ENCODE measurements at regions not wholly inside any gene's neighbourhood (a gene's known extent, or its start where the extent isn't known, plus 50 kb on each side); places are given as distances from the start of the nearest gene placed in this dataset.
"Not testable (repeated sequence)": the region's sequence is repeated elsewhere in the genome, so short reads cannot be mapped to it uniquely, and the experiment has no call there.

DNA sequence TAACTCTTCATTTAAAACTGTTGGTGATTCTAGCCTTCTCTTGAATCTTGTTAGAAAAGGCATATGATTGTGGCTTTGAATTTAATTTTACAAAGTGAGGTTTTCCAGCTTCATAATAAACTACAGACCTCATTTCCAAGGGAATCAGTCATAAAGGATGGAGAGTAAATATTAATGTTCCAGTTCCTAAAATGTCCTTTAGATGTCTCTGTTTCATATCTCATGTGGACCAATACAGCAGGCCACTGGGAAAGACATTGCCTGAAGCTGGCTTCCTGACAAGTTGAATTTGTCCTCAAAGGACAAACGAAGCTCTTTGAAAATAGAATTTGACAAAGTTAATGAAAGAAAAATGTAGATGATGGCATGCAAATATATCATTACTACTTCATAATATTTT, 125.4 kb downstream of the ZNF330 start:
- DNase-seq: no peak

GRCh38 chr4:141347684-141348083, 127.0 kb downstream of the ZNF330 start:
- no peak for DNase-seq

DNA sequence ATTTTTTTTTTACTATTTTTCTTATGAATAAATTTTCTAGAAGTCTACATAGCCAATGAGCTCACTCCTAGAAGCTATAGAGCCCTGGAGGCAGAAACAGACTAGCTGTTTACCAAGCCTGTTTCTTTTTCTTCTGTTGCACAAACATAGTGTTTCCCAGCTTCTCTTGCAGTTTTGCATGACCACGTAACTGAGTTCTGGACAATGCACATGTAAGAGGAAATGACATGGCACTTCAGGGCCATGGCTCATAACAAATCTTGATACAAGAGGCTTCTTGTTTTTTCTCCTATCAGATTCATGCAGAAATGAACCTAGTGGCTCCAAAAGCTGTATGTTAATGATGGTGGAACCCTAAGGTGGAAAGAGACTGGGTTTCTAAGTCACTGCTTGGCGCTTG, 127.4 kb downstream of the ZNF330 start:
- no peak for DNase-seq

DNA sequence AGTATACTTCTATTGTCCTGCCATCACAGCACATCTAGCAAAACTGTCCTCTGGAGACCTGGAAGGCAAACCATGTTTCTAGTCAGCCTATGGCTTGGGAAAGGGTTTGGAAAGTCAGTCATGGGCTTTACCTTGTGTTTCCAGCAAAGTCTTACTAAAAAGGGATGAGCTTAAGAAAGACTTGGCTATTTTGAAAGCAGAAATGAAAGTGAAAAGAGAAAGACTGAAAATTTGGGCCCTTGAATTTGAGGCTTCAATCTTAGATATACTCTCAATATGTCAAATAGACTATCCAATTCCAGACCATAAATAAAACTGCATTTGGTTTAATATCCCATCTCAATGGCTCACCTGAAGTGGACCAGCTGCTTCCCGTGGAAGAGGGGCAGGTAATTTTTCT, 127.9 kb downstream of the ZNF330 start:
- DNase-seq: no peak

- no peak for DNase-seq
These were observed 128.5 kb downstream of the ZNF330 start for GRCh38 chr4:141349236-141349635.

DNA sequence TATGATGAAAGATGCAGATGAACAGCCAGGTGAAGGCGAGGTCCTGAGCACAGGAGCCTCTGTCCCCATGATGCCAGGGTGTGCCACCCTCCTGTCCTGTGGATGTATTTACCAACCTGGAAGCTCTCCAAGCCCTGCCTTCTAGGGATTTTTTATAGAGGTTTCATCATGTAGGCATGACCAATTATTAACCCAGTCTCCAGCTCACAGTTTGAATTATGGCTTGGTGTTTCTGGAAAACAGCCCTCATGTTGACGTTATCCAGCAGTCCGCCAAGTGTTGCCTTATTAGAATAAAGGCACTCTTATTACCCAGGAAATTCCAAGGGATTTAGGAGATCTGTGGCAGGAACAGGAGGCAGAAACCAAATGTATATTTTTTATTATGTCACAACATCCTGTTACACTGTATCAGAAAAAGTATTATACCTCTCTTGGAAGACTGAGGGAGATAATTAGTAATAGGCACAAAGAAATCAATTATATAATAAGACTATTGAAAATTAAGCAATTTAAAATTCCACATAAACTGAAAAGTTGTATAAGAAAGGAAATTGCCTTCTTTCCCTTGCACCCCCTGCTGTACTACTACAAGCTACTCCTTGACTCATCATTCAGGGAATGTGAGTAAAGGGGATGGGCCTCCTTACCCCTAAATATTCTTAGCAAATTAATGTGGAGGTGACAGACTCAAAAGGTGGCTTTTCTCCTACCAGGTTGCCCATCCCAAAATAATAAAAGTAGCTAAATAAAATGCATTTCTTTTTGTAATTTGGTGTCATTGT, 129.6 kb downstream of the ZNF330 start:
- no peak for DNase-seq

DNA sequence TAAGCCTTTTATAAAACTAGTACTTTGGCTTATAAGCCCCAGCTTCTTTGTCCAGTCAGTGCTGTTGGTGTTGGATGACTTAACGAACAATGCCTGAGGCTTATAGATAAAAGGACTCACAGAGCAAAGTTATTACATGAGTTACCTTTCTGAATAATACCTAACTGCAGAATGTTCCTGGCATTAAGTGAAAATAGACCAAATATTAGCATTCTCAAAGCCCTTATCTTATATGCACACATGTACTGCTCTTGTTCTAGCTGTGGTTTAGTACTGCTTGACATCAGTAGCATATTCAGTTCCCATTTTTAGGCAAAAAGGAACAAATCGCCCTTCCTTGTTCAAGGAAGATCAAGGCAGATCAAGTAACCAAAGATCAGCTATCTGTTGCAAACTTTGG, 131.6 kb downstream of the ZNF330 start:
- no peak for DNase-seq

- no peak for DNase-seq
These were observed 132.3 kb downstream of the ZNF330 start for GRCh38 chr4:141352909-141353525.

DNA sequence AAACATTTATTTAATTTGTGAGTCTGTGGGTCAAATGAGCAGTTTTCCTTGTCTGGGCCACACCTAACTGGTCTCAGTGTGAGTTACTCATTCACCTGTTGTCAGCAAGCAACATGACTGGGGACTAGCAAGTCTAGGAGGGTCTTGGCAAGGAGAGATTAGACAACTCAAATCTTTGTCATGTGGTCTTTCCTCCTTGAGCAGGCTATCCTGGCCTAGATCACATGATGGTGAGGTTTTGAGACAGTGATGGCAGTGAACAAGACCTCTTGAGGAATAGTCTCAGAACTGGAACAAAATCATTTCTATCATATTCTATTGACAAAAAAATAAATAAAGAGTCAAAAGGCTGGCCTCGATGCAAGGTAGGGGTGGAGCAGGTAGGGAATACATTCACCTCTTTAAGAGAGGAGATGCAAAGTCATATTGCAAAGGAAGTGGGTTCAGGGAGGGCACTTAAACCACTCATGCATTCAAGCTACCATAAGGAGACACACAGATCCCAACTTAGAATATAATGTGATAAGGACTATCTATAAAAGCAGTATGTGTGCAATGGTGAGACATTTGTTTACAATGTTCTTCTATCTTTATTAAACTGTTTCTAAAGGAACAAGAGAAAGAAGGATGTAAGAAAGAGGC, 135.7 kb downstream of the ZNF330 start:
- no peak for DNase-seq

GRCh38 chr4:141356963-141357335, 136.3 kb downstream of the ZNF330 start:
- no peak for DNase-seq

GRCh38 chr4:141368241-141368640, 147.5 kb downstream of the ZNF330 start:
- DNase-seq: not testable (repeated sequence)

GRCh38 chr4:141371206-141371605, 150.5 kb downstream of the ZNF330 start:
- no peak for DNase-seq

DNA sequence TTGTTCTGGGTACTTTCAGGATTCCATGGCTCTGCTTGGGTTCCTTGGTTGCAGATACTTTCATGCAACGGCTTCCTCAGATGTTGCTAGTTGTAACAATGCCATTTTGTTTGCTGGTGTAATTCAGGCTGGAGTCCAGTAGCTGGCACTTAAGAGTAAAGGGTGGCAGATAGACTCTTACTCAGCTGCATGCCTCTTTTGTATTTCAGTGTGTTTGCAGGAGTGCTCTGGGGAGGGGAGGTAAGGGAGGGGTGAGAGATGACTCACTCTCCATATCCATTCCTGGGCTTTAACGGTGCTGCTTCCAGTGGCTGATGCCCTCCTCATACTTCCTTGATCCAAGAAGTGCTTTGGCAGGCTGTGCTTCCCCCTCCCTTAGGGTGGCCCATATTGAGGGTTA, 155.2 kb downstream of the ZNF330 start:
- DNase-seq: no peak

- DNase-seq: no peak
These were observed 156.1 kb downstream of the ZNF330 start for GRCh38 chr4:141376769-141377168.

DNA sequence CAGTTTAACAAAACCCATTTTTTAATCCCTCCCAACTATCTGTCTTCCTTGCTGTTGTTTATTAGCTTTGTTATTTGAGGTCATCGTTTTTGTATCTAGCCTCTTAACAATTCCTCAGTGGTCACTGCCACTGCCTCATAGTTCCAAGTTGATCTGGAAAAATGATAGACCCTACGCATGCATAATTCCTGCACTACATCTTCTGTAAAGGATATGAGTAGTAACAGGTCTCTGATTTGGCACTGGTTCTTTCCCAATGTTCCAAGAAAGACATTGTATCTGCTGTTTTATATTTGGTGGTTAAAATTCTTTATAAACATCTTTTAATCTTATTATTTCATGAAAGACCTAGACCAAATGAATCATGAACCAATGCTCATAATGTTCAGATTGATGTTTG, 166.6 kb downstream of the ZNF330 start:
- no peak for DNase-seq

DNA sequence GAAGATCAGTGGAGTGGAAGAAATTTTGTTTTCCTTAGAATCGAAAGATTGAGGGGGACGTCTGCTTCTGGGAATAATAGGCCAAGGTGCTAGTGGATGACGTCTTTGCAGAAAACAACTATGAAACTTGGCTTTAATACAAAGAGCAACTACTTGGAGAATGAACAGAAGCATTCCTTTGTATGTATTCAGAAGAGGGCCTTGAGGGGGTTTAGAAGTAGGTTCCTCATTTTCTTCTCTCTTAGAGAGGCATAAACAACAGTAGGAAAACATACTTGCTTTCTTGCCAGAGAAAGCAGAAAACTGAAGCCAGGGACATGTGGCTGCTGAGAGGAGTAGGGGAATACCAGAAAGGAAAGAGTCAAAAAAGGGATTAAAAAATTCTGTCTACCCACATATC, 167.8 kb downstream of the ZNF330 start:
- DNase-seq: no peak

DNA sequence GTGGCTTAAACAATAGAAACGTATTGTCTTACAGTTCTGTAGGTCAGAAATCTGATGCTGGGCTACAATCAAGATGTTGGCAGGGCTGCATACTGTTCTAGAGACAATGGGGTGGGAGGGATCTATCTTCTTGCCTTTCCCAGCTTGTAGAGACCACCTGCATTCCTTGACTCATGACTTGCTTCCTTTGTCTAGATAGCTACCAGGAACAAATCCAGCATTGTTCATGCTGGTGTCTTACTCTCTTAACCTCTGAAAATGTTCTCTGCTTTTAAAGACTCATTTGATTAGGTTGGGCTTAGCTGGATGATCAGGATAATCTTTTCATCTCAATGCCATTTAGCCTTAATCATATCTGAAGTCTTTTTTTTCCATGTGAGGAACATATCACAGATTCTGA, 169.0 kb downstream of the ZNF330 start:
- no peak for DNase-seq

DNA sequence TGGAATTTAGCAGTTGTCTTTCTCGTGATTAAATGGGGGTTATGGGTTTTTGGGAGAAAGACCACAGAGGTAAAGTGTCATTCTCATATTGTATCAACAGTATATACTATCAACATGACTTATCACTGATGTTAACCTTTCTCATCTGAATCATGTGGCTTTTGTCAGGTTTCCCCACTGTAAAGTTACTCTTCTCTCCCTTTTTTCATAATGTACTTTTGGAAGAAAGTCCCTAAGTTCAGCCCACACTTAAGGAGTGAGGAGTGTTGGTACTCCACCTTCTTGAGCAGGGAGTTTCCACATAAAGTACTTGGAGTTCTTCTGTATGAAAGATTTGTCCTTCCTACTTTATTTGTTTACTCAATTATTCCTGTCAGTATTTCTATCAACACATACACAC, 169.9 kb downstream of the ZNF330 start:
- DNase-seq: no peak

DNA sequence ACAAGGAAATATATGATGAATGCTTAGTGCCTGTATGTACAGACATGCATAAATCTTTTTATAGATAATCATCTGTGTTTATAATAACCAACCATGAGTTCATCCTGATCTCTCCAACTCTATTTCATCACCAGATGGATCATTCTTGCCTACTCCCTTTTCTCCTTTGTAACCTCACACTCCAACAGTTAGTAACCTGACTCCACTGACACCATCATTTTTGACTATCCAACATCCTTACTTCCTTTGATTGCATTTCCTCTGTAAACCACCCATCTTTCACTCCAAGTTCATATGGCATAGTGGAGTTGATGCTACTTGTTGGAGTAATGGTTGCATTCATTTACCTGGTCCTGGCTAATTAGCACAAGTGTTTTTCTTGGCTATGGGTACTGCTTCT, 170.6 kb downstream of the ZNF330 start:
- DNase-seq: no peak

DNA sequence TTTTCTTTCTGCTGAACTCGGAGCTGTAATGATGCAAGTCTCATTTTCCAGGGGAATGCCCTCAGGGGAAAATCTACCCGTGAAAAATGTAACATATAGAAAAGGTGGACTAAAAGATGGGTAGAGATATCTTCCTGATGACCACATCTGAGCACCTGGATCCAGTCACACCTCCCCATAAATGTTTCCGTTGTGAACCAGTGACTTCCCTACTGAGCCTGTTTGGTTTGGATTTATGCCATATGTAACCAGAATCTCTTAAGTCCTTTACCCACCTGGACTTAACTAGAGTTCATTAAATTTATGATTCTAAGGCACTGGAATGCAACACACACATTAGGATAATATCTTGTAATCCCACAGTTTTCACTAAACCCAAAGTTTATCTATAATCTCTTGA, 171.1 kb downstream of the ZNF330 start:
- no peak for DNase-seq

DNA sequence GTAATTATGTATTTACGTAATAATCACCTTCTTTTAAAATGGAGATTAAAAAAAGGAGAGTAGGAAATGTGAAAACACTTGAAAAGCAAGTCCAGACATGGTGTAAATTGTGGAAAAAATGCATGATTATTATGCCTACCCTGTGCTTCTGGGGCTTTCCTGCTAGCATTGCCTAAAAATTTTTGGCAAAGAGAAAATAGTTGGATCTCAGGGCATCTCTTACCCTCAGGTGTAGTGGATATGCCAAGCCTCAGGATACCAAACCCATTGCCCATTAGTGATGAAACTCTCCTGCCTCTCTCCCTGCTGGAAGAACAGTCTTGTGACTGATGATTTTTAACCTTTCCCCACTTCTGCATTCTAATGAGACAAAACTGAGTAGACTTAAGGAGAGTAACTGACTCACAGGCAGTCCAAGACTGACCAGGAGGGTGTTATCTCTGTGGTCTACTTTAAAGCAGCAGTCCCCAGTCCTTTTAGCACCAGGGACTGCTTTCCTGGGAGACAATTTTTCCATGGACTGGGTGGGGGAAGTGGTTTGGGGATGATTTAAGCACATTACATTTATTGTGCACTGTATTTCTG, 174.6 kb downstream of the ZNF330 start:
- no peak for DNase-seq

DNA sequence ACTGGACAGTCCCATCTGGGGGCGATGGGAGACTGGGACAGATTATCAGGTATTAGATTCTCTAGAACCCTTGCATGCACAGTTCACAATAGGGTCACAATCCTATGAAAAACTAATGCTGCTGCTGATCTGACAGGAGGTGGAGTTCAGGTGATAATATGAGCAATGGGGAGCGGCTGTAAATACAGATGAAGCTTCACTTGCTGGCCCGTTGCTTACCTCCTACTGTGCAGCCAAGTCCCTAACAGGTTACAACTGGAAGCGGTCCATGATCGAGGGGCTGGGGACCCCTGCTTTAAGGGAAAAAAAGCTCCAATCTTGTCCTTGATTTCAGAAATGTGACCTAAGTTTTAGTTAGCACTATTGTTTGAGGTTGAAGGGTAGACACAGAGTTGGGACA, 175.2 kb downstream of the ZNF330 start:
- DNase-seq: no peak

DNA sequence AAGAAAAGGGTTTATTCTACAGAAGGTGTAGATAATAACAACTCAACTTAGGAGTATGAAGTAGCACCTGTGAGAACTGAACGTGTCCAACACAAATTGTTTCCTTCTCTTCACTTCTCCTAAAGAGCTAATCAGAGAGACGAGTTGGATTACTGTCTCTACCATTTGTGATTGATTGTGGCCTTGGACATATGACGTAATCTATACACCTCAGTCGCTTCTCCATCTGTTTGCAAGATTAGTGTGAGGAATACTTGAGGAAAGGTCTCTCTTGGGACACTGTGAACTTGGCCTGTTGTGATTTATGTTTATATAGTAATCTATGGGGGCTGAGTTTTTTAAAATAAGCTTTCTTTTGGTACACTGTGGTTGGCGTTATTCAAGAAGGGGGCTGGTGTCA, 182.0 kb downstream of the ZNF330 start:
- DNase-seq: no peak

GRCh38 chr4:141403782-141404181, 183.1 kb downstream of the ZNF330 start:
- no peak for DNase-seq

All from activated T-cell treated with anti-CD3 and anti-CD28 coated beads, Interleukin-2, amount 50 U/mL, for 48 hours (primary cell).